Mammary epithelial cell (primary cell): ENCODE measurements at regions not wholly inside any gene's neighbourhood (a gene's known extent, or its start where the extent isn't known, plus 50 kb on each side); places are given as distances from the start of the nearest gene placed in this dataset.

ENCODE experiments used
- EZH2 ChIP-seq: IDR thresholded peaks from 2 replicates; pipeline ENCODE4 v1.6.1; 2012; ENCODE audit warnings: low read length, inconsistent platforms, borderline replicate concordance
- TF ChIP-seq, protein P1 (sequence below), 2 donors: IDR thresholded peaks in 1 of 2; conservative IDR thresholded peaks in 1 of 2; 2 replicates each; pipeline ENCODE4 v1.5.1; 2011 to 2012; ENCODE audit warnings: inconsistent platforms in 2 of 2, low read length in 2 of 2, mild to moderate bottlenecking in 2 of 2, control low read depth in 1 of 2, low read depth in 1 of 2; ENCODE audit not compliant: insufficient read depth in 1 of 2; ENCODE audit errors: extremely low read depth in 1 of 2

DNA sequence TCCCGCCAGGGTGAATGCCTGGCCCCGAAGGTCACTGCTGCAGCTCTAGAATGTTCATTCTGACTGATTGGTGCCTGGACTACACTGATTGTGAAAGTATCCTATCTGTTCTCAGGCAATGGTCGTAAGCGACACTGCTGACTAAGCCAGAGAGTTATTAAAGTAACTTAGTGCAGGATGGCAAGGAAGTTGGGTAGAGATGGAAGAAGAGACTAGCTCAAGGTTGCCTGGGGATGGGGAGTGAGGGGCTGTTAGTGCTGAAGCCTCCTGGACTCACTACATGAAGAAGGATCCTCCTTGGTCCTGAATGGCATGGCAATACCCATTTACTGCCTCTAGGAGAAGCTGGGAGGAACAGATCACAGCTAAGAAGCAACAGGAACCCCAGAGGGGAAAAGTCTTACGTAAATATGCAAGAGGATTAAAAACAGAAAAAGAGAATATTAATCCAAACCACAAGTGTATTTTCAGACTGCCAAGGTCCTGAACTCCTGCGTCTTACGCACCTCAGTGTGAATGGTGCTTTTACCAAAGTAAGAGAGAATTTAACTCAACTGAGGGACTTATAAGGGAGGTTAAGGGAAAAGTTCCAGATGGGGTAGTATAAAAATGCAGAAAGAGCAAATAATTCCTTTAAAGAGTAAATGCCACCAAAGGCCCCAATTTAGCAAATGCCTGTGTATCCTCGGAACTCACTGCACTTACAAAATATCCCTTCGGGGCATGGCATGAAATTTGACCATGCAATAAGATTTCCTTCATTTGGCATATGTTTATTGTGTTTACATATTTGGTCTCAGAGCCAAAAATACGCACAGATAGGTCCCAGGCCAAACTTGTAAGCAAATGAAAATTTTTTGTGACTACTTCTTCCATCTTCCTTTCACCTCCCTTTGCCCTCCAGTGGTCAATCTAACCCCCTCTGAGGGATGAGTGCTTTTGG, 64.0 kb upstream of the DGKG start:
- TF ChIP-seq, protein P1, sequence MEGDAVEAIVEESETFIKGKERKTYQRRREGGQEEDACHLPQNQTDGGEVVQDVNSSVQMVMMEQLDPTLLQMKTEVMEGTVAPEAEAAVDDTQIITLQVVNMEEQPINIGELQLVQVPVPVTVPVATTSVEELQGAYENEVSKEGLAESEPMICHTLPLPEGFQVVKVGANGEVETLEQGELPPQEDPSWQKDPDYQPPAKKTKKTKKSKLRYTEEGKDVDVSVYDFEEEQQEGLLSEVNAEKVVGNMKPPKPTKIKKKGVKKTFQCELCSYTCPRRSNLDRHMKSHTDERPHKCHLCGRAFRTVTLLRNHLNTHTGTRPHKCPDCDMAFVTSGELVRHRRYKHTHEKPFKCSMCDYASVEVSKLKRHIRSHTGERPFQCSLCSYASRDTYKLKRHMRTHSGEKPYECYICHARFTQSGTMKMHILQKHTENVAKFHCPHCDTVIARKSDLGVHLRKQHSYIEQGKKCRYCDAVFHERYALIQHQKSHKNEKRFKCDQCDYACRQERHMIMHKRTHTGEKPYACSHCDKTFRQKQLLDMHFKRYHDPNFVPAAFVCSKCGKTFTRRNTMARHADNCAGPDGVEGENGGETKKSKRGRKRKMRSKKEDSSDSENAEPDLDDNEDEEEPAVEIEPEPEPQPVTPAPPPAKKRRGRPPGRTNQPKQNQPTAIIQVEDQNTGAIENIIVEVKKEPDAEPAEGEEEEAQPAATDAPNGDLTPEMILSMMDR (conservative IDR thresholded peaks at IDR 0.05 in 1 of 2, IDR thresholded peaks at IDR 0.05 in 1 of 2; ENCODE audit: extremely low read depth in 1 of 2, insufficient read depth in 1 of 2, low read depth in 1 of 2, low read length in 2 of 2), result peak; percentile 49 to 55
- no peak for TF ChIP-seq EZH2
